ENCODE measurements at regions not wholly inside any gene's neighbourhood (a gene's known extent, or its start where the extent isn't known, plus 50 kb on each side); places are given as distances from the start of the nearest gene placed in this dataset.
"Not testable (repeated sequence)": the region's sequence is repeated elsewhere in the genome, so short reads cannot be mapped to it uniquely, and the experiment has no call there.

DNA sequence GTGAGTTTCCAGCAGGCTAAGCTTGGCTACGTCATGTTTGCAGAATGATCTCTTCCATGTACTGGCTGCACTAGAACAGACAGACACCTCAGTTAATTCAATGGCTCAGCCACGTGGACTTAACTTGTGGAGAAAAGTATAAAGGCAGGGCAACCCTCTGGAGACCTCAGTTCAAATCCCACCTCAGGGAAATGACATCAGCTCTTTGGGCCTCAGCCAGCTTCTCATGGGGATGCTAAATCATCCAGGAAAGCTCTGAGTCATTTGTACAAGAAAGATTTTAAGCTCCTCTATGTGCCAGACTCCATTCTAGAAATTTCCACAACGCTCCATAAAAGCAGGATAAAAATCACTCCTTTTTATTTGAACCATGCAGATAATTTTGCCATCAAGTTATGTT, 128.5 kb upstream of the SALL4 start:
- H3K4me1 ChIP-seq (ENCODE audit: control insufficient read depth, insufficient read depth, low read length), result no peaks in the 10 kb centered on the region
- no peaks in the 10 kb centered on the region for H3K27me3 ChIP-seq (ENCODE audit: control insufficient read depth, insufficient read depth, low read length)
- H3K36me3 ChIP-seq (ENCODE audit: control insufficient read depth, insufficient read depth, low read length), result no peaks in the 10 kb centered on the region
- H3K9ac ChIP-seq (ENCODE audit: low read depth, low read length), result no peak overlapping the region
- no peaks in the 10 kb centered on the region for H3K9me3 ChIP-seq (ENCODE audit: control insufficient read depth, insufficient read depth, low read length)
- H3K4me3 ChIP-seq (ENCODE audit: low read depth, low read length), result no peak overlapping the region

DNA sequence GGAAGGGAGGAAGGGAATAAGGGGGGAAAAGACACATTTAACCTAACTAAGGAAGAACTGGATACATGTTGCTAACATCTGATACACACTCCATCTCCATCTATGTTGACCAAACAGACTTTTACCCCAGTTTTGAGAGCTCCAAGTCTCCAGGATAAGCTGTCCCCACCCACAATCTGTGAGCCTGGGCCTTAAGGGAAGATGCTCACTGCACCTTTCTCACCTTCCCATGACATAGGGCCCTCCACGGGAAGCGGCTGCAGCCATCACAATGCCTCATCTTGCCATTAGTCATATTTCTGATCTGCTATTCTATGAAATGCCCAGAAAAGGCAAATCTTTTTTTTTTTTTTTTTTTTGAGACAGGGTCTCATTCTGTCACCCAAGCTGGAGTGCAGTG, 126.6 kb upstream of the SALL4 start:
- Histone ChIP-seq H3K36me3 (ENCODE audit: control insufficient read depth, insufficient read depth, low read length) (no peaks in the 10 kb centered on the region), H3K9ac (ENCODE audit: low read depth, low read length) (no peak overlapping the region), H3K9me3 (ENCODE audit: control insufficient read depth, insufficient read depth, low read length) (no peaks in the 10 kb centered on the region), H3K27me3 (ENCODE audit: control insufficient read depth, insufficient read depth, low read length) (no peaks in the 10 kb centered on the region), H3K4me3 (ENCODE audit: low read depth, low read length) (no peak overlapping the region), H3K4me1 (ENCODE audit: control insufficient read depth, insufficient read depth, low read length) (no peaks in the 10 kb centered on the region)

DNA sequence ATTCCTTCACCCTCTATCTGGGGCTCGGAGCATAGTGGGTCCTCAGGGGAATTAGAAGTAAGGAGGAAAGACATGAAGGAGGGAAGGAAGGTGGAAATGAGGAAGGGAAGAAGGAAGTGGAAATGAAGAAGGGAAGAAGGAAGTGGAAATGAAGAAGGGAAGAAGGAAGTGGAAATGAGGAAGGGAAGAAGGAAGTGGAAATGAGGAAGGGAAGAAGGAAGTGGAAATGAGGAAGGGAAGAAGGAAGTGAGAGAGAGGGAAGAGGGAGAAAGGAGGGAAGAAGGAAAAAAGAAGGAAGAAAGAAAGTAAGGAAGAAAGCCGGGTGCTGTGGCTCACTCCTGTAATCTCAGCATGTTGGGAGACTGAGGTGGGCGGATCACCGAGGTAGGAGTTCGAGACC, 125.6 kb upstream of the SALL4 start:
- not testable (repeated sequence) for H3K4me1 ChIP-seq (ENCODE audit: control insufficient read depth, insufficient read depth, low read length); H3K9me3 ChIP-seq (ENCODE audit: control insufficient read depth, insufficient read depth, low read length); H3K4me3 ChIP-seq (ENCODE audit: low read depth, low read length); H3K36me3 ChIP-seq (ENCODE audit: control insufficient read depth, insufficient read depth, low read length); H3K9ac ChIP-seq (ENCODE audit: low read depth, low read length); H3K27me3 ChIP-seq (ENCODE audit: control insufficient read depth, insufficient read depth, low read length)

DNA sequence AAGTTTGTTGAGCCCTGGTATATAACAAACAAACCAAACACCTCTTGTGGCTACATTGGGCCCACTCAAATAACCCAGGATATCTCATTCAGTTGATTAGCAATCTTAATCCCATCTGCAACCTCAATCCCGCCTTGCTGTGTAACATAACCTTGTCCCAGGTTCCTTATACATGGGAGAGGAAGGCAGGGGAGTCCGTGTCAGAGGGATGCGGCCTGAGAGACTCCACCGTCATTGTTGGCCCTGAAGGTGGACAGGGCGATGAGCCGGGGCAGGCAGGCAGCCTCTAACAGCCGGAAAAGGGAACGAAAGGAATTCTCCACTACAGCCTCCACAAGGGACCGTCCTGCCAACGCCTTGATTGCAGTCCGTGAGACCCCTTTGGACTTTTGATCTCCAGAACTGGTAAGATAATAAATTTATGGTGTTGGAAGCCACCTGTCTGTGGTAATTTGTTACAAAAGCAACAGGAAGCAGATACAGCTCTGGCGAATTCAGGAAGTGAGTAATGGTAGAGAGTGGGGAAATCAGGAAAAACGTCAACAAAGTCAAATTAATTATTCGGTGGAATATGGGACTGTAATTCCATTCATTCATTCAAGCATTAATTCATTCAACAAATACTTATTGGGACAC, 124.5 kb upstream of the SALL4 start:
- H3K27me3 ChIP-seq (ENCODE audit: control insufficient read depth, insufficient read depth, low read length), result no peaks in the 10 kb centered on the region
- H3K4me1 ChIP-seq (ENCODE audit: control insufficient read depth, insufficient read depth, low read length), result no peaks in the 10 kb centered on the region
- no peak overlapping the region for H3K4me3 ChIP-seq (ENCODE audit: low read depth, low read length)
- H3K36me3 ChIP-seq (ENCODE audit: control insufficient read depth, insufficient read depth, low read length), result no peaks in the 10 kb centered on the region
- no peaks in the 10 kb centered on the region for H3K9me3 ChIP-seq (ENCODE audit: control insufficient read depth, insufficient read depth, low read length)
- H3K9ac ChIP-seq (ENCODE audit: low read depth, low read length), result no peak overlapping the region

DNA sequence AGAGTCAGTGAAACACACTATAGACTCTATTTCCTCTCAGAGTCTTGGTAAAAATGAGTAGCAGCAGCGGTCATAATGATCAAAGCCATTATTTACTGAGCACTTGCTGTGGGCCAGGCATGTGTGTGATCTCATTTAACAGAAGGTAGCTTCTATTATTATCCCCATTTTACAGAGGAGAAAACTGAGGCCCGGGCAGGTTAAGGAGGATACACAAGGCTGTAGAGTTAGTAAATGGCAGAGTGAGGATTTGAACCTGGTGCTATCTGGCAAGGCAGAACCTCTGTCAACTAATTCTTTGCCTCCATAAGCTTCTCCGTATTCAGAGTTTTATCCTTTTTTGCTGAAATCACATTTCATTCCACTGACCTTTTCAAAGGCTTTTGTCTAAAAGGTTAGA, 122.2 kb upstream of the SALL4 start:
- no peak overlapping the region for H3K9ac ChIP-seq (ENCODE audit: low read depth, low read length)
- no peaks in the 10 kb centered on the region for H3K4me1 ChIP-seq (ENCODE audit: control insufficient read depth, insufficient read depth, low read length)
- H3K27me3 ChIP-seq (ENCODE audit: control insufficient read depth, insufficient read depth, low read length), result no peaks in the 10 kb centered on the region
- no peaks in the 10 kb centered on the region for H3K9me3 ChIP-seq (ENCODE audit: control insufficient read depth, insufficient read depth, low read length)
- H3K4me3 ChIP-seq (ENCODE audit: low read depth, low read length), result no peak overlapping the region
- no peaks in the 10 kb centered on the region for H3K36me3 ChIP-seq (ENCODE audit: control insufficient read depth, insufficient read depth, low read length)

DNA sequence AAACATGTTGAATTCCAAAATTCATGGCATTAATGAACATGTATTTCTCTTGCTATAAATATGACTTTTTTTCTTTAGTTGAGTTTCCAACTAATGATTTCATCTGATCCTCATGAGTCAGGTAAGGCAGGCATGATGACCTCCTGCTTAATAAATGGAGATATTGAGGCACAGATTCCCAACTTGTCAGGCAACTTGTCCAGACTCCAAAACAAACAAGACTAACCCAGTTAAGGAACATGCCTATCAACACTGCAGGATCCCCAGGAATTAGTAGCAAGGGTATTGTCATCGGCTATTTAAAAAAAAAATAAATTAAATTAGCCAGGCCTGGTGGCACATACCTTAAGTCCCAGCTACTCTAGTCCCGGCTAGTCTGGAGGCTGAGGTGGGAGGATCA, 121.3 kb upstream of the SALL4 start:
- Histone ChIP-seq H3K4me1 (ENCODE audit: control insufficient read depth, insufficient read depth, low read length) (no peaks in the 10 kb centered on the region), H3K9ac (ENCODE audit: low read depth, low read length) (no peak overlapping the region), H3K4me3 (ENCODE audit: low read depth, low read length) (no peak overlapping the region), H3K27me3 (ENCODE audit: control insufficient read depth, insufficient read depth, low read length) (no peaks in the 10 kb centered on the region), H3K36me3 (ENCODE audit: control insufficient read depth, insufficient read depth, low read length) (no peaks in the 10 kb centered on the region), H3K9me3 (ENCODE audit: control insufficient read depth, insufficient read depth, low read length) (no peaks in the 10 kb centered on the region)

DNA sequence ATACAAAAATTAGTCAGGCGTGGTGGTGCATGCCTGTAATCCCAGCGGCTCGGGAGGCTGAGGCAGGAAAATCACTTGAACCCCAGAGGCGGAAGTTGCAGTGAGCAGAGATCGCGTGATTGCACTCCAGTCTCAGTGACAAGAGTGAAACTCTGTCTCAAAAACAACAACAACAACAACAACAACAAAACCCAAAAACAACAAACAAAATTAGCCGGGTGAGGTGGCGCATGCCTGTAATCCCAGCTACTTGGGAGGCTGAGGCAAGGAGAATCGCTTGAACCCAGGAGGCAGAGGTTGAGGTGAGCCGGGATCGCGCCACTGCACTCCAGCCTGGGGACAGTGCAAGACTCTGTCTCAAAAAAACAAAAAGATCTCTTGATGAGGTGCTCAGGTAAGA, 120.5 kb upstream of the SALL4 start:
- H3K9ac ChIP-seq (ENCODE audit: low read depth, low read length); H3K36me3 ChIP-seq (ENCODE audit: control insufficient read depth, insufficient read depth, low read length); H3K4me1 ChIP-seq (ENCODE audit: control insufficient read depth, insufficient read depth, low read length); H3K27me3 ChIP-seq (ENCODE audit: control insufficient read depth, insufficient read depth, low read length); H3K9me3 ChIP-seq (ENCODE audit: control insufficient read depth, insufficient read depth, low read length); H3K4me3 ChIP-seq (ENCODE audit: low read depth, low read length): not testable (repeated sequence)

DNA sequence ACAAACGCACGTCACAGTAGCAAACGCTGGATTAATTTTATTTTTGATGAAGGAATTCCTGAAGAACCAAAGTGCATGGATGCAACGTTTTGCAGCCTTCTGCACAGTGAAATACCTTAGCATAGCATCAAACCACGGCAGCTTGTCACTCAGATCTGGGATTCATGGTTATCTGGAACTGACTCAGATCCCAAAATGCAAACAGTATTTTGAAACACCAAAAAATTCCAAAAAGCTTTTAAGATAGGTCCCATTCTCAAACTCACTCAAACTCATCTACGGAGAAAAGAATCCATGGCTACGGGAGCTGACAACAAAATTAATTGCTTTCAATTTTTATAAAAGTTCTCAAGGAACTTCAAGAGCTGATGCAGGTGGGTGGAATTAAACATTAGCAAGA, 116.2 kb upstream of the SALL4 start:
- H3K4me3 ChIP-seq (ENCODE audit: low read depth, low read length), result no peak overlapping the region
- H3K27me3 ChIP-seq (ENCODE audit: control insufficient read depth, insufficient read depth, low read length), result no peaks in the 10 kb centered on the region
- no peaks in the 10 kb centered on the region for H3K36me3 ChIP-seq (ENCODE audit: control insufficient read depth, insufficient read depth, low read length)
- no peaks in the 10 kb centered on the region for H3K9me3 ChIP-seq (ENCODE audit: control insufficient read depth, insufficient read depth, low read length)
- H3K9ac ChIP-seq (ENCODE audit: low read depth, low read length), result no peak overlapping the region
- H3K4me1 ChIP-seq (ENCODE audit: control insufficient read depth, insufficient read depth, low read length), result no peaks in the 10 kb centered on the region

DNA sequence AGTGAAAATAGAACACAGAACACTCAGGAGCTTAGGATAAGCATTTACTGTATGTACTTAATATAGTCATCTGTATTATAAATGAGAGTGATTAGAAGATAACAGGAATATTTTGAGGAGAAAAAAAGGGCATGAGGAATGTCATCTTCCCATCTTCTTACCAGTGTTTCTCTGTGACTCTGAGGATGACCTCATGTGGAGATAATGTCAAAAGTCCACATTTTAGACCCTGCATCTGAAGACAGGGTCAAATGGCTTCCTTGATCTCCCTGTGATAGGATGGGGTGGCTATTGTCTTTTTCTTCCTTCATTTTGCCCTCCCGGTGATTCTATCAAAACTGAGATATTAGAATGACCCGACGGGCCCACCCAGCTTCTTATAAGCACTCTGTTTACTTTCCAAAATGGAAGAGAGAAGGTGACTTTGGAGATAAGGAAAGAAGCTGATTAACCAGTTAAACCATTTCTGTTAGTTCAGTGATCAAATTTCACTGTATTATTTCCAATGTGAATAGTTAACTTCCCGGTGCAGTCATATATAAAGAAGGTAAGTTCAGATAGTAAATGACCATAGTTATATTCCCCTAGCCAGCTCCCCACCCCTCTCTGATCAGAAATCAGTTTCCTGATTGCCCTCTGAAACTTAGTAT, 115.7 kb upstream of the SALL4 start:
- H3K36me3 ChIP-seq (ENCODE audit: control insufficient read depth, insufficient read depth, low read length), result no peaks in the 10 kb centered on the region
- H3K9ac ChIP-seq (ENCODE audit: low read depth, low read length), result no peak overlapping the region
- no peaks in the 10 kb centered on the region for H3K9me3 ChIP-seq (ENCODE audit: control insufficient read depth, insufficient read depth, low read length)
- H3K4me3 ChIP-seq (ENCODE audit: low read depth, low read length), result no peak overlapping the region
- no peaks in the 10 kb centered on the region for H3K4me1 ChIP-seq (ENCODE audit: control insufficient read depth, insufficient read depth, low read length)
- H3K27me3 ChIP-seq (ENCODE audit: control insufficient read depth, insufficient read depth, low read length), result no peaks in the 10 kb centered on the region

DNA sequence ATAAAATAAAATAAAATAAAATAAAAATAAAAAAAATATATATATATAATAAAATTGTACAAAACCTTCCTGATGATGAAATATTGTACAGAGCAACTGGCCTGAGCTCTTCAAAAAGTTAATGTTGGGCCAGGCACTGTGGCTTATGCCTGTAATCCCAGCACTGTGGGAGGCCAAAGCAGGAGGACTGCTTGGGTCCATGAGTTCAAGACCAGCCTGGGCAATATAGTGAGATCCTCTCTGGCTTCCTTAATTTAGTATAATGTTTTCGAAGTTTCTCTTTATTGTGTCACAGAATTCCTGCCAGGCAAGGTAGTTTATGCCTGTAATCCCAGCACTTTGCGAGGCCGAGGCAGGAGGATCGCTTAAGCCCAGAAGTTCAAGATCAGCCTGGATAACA, 113.9 kb upstream of the SALL4 start:
- Histone ChIP-seq H3K4me3 (ENCODE audit: low read depth, low read length) (no peak overlapping the region), H3K9me3 (ENCODE audit: control insufficient read depth, insufficient read depth, low read length) (no peaks in the 10 kb centered on the region), H3K36me3 (ENCODE audit: control insufficient read depth, insufficient read depth, low read length) (no peaks in the 10 kb centered on the region), H3K27me3 (ENCODE audit: control insufficient read depth, insufficient read depth, low read length) (no peaks in the 10 kb centered on the region), H3K4me1 (ENCODE audit: control insufficient read depth, insufficient read depth, low read length) (peaks cover under 1% of the 10 kb centered on the region), H3K9ac (ENCODE audit: low read depth, low read length) (no peak overlapping the region)

DNA sequence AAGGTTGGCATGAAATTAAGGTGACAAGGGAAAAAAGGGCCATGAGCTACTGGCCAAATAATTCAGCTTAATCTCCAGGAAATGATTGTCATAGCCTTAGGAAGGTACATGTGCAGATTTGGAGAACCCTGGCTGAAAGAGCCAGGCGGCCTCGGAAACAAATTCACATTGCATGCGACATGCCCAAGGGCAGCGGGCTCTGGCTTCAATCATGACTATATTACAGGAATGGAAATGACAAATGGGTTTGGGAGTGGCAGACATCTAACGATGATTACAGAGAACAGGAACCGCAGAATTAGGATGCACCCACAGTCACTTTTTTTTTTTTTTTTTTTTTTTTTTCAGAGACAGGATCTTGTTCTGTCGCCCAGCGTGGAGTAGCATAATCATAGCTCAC, 112.4 kb upstream of the SALL4 start:
- H3K9ac ChIP-seq (ENCODE audit: low read depth, low read length), result no peak overlapping the region
- H3K4me3 ChIP-seq (ENCODE audit: low read depth, low read length), result no peak overlapping the region
- no peaks in the 10 kb centered on the region for H3K36me3 ChIP-seq (ENCODE audit: control insufficient read depth, insufficient read depth, low read length)
- H3K9me3 ChIP-seq (ENCODE audit: control insufficient read depth, insufficient read depth, low read length), result no peaks in the 10 kb centered on the region
- H3K4me1 ChIP-seq (ENCODE audit: control insufficient read depth, insufficient read depth, low read length), result peaks cover 10% of the 10 kb centered on the region
- no peaks in the 10 kb centered on the region for H3K27me3 ChIP-seq (ENCODE audit: control insufficient read depth, insufficient read depth, low read length)

DNA sequence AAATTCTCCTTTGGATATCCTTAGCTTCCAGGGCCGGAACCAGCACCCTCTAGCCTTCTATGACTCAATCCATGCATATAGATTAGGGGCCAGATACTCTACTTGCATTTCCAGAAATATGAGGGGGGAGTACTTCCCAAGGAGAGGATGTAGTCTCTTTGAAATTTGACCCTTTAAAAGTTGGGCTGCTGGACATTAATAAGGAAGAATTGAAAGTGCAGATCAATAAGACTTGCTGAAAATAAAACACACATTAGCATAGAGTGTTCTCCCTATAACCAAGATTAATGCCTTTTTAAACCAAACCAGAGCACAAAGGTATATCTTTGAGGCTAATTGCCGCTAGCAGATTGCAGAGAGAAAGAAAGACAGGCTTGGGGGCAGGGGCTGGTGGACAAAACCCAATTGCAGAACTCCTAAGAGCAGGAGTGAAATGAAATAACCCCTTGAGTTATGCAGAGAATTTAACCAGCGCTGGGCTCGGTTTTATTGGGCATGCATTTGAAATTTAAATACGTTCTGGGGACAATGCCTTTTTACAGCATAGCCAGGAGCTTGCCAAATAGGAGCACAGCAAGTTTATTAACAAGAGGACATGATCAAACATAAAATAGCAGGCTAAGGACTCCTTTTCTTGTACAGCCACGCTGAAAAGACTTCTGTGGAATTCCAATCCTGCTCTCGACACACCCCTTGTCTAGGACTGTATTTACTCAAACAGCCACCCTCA, 108.2 kb upstream of the SALL4 start:
- no peak overlapping the region for H3K9ac ChIP-seq (ENCODE audit: low read depth, low read length)
- no peaks in the 10 kb centered on the region for H3K36me3 ChIP-seq (ENCODE audit: control insufficient read depth, insufficient read depth, low read length)
- H3K27me3 ChIP-seq (ENCODE audit: control insufficient read depth, insufficient read depth, low read length), result no peaks in the 10 kb centered on the region
- no peak overlapping the region for H3K4me3 ChIP-seq (ENCODE audit: low read depth, low read length)
- H3K9me3 ChIP-seq (ENCODE audit: control insufficient read depth, insufficient read depth, low read length), result no peaks in the 10 kb centered on the region
- H3K4me1 ChIP-seq (ENCODE audit: control insufficient read depth, insufficient read depth, low read length), result peaks cover 10% of the 10 kb centered on the region
